H9 (cell line): ENCODE measurements at regions not wholly inside any gene's neighbourhood (a gene's known extent, or its start where the extent isn't known, plus 50 kb on each side); places are given as distances from the start of the nearest gene placed in this dataset.

ENCODE experiments used
- DNase-seq: peaks from one replicate; pipeline ENCODE4 v3.0.0-alpha.2; 2017
- H2AFZ ChIP-seq: one replicate; pipeline ENCODE4 v1.6.1; 2013; ENCODE audit warnings: mild to moderate bottlenecking, low read length, control low read depth, moderate library complexity
- H2AK5ac ChIP-seq: 2 replicates; pipeline ENCODE4 v1.6.1; 2013; ENCODE audit warnings: low read length, control low read depth, mixed read lengths; ENCODE audit not compliant: insufficient read length
- H2BK120ac ChIP-seq: one replicate; pipeline ENCODE4 v1.6.1; 2013; ENCODE audit warnings: low read depth, mild to moderate bottlenecking, low read length, control low read depth, inconsistent platforms; ENCODE audit not compliant: poor library complexity, severe bottlenecking
- H2BK12ac ChIP-seq: 2 replicates; pipeline ENCODE4 v1.6.1; 2013; ENCODE audit warnings: low read length, control low read depth, mixed read lengths, low read depth; ENCODE audit not compliant: insufficient read length
- H2BK15ac ChIP-seq: 2 replicates; pipeline ENCODE4 v1.6.1; 2013; ENCODE audit warnings: low read depth, low read length, control low read depth
- H2BK20ac ChIP-seq: one replicate; pipeline ENCODE4 v1.6.1; 2013; ENCODE audit warnings: low read depth, mild to moderate bottlenecking, low read length, control low read depth, inconsistent platforms; ENCODE audit not compliant: poor library complexity, severe bottlenecking
- H2BK5ac ChIP-seq: 2 replicates; pipeline ENCODE4 v1.6.1; 2013; ENCODE audit warnings: low read length, control low read depth, mixed read lengths; ENCODE audit not compliant: insufficient read length
- H3K14ac ChIP-seq: 2 replicates; pipeline ENCODE4 v1.6.1; 2013; ENCODE audit warnings: low read length, control low read depth; ENCODE audit not compliant: insufficient read depth
- H3K18ac ChIP-seq: 2 replicates; pipeline ENCODE4 v1.6.1; 2013; ENCODE audit warnings: low read depth, mild to moderate bottlenecking, mixed read lengths, low read length, control low read depth; ENCODE audit not compliant: insufficient read length
- H3K23ac ChIP-seq: 2 replicates; pipeline ENCODE4 v1.6.1; 2013; ENCODE audit warnings: low read length, control low read depth, mixed read lengths, low read depth; ENCODE audit not compliant: insufficient read length
- H3K23me2 ChIP-seq: 2 replicates; pipeline ENCODE4 v1.6.1; 2013; ENCODE audit warnings: low read depth, mild to moderate bottlenecking, mixed read lengths, low read length, control low read depth; ENCODE audit not compliant: insufficient read length, poor library complexity, severe bottlenecking
- H3K27ac ChIP-seq: 2 replicates; pipeline ENCODE4 v1.5.1; 2013; ENCODE audit warnings: low read length, control low read depth, mixed read lengths, low read depth; ENCODE audit not compliant: insufficient read length
- H3K27me3 ChIP-seq: 2 replicates; pipeline ENCODE4 v1.6.1; 2013; ENCODE audit warnings: low read length, control low read depth, inconsistent platforms; ENCODE audit not compliant: insufficient read depth
- H3K4ac ChIP-seq: 2 replicates; pipeline ENCODE4 v1.6.1; 2013; ENCODE audit warnings: low read depth, mild to moderate bottlenecking, control low read depth, inconsistent platforms, low read length, moderate library complexity
- H3K4me1 ChIP-seq: 2 replicates; pipeline ENCODE4 v1.6.1; 2013; ENCODE audit warnings: low read length, control low read depth, inconsistent platforms; ENCODE audit not compliant: insufficient read depth
- H3K4me2 ChIP-seq: 2 replicates; pipeline ENCODE4 v1.6.1; 2013; ENCODE audit warnings: low read length, control low read depth, mixed read lengths; ENCODE audit not compliant: insufficient read length, insufficient read depth
- H3K56ac ChIP-seq: 2 replicates; pipeline ENCODE4 v1.6.1; 2013; ENCODE audit warnings: low read depth, mild to moderate bottlenecking, mixed read lengths, low read length, control low read depth; ENCODE audit not compliant: insufficient read length
- H3K79me1 ChIP-seq: 2 replicates; pipeline ENCODE4 v1.6.1; 2013; ENCODE audit warnings: low read depth, mild to moderate bottlenecking, moderate library complexity, low read length, control low read depth, inconsistent platforms; ENCODE audit not compliant: insufficient read depth, poor library complexity, severe bottlenecking
- H3K79me2 ChIP-seq: 2 replicates; pipeline ENCODE4 v1.6.1; 2013; ENCODE audit warnings: low read length, control low read depth, inconsistent platforms; ENCODE audit not compliant: insufficient read depth
- H3K9ac ChIP-seq: 2 replicates; pipeline ENCODE4 v1.6.1; 2013; ENCODE audit warnings: low read length, control low read depth, mixed read lengths; ENCODE audit not compliant: insufficient read length; ENCODE audit errors: extremely low read depth
- H3K9me3 ChIP-seq: one replicate; pipeline ENCODE4 v1.6.1; 2013; ENCODE audit warnings: low read depth, low read length, inconsistent platforms; ENCODE audit not compliant: control insufficient read depth
- H3T11ph ChIP-seq: one replicate; pipeline ENCODE4 v1.6.1; 2013; ENCODE audit warnings: mild to moderate bottlenecking, low read length, control low read depth, inconsistent platforms
- H4K20me1 ChIP-seq: one replicate; pipeline ENCODE4 v1.6.1; 2013; ENCODE audit not compliant: control insufficient read depth, insufficient read length, insufficient read depth
- H4K5ac ChIP-seq: 2 replicates; pipeline ENCODE4 v1.6.1; 2013; ENCODE audit warnings: low read depth, mild to moderate bottlenecking, mixed read lengths, low read length, control low read depth; ENCODE audit not compliant: insufficient read length
- H4K8ac ChIP-seq: replicated peaks from 2 replicates; pipeline ENCODE4 v1.6.1; 2013; ENCODE audit warnings: low read length, control low read depth, mixed read lengths, low read depth; ENCODE audit not compliant: insufficient read length
- H4K91ac ChIP-seq: 2 replicates; pipeline ENCODE4 v1.6.1; 2013; ENCODE audit warnings: low read depth, mild to moderate bottlenecking, moderate library complexity, mixed read lengths, low read length, control low read depth; ENCODE audit not compliant: insufficient read length
- H3K27ac Mint-ChIP-seq, 3 experiments: 2 replicates in 2 of 3; 3 replicates in 1 of 3; pipeline ENCODE4 v1.8.0; 2020 to 2021; ENCODE audit warnings: mixed read lengths in 3 of 3, mild to moderate bottlenecking in 1 of 3, moderate library complexity in 1 of 3
- H3K27me3 Mint-ChIP-seq: 2 replicates; pipeline ENCODE4 v1.8.0; 2021; ENCODE audit warnings: low read depth, mild to moderate bottlenecking, moderate library complexity, mixed read lengths
- H3K36me3 Mint-ChIP-seq, 3 experiments: 2 replicates in 2 of 3; 3 replicates in 1 of 3; pipeline ENCODE4 v1.8.0; 2020 to 2021; ENCODE audit warnings: low read depth in 3 of 3, mixed read lengths in 3 of 3; ENCODE audit not compliant: insufficient read depth in 1 of 3
- H3K4me1 Mint-ChIP-seq, 2 experiments: 2 replicates each; pipeline ENCODE4 v1.8.0; 2020; ENCODE audit warnings: mixed read lengths in 2 of 2
- H3K4me3 Mint-ChIP-seq, 2 experiments: 2 replicates in 1 of 2; 3 replicates in 1 of 2; pipeline ENCODE4 v1.8.0; 2020 to 2021; ENCODE audit warnings: mild to moderate bottlenecking in 2 of 2, mixed read lengths in 2 of 2, moderate library complexity in 1 of 2
- H3K9me3 Mint-ChIP-seq, 2 experiments: 2 replicates in 1 of 2; 3 replicates in 1 of 2; pipeline ENCODE4 v1.8.0; 2020; ENCODE audit warnings: mild to moderate bottlenecking in 2 of 2, mixed read lengths in 2 of 2, moderate library complexity in 1 of 2
- CTCF ChIP-seq: fragments of 200-600 bp; sonication (generic); conservative IDR thresholded peaks from 3 replicates; pipeline ENCODE4 v1.8.0; 2021; ENCODE audit warnings: antibody characterized with exemption, mild to moderate bottlenecking
- WGBS: extraction: QIAGEN DNeasy Blood & Tissue Kit; methylation state at CpG from one replicate; pipeline ENCODE4 v1.1.7; 2013; ENCODE audit warnings: missing lambda C conversion rate, low lambda C conversion rate, mixed read lengths; ENCODE audit not compliant: insufficient read length; ENCODE audit errors: extremely low coverage; 5-methylcytosine and 5-hydroxymethylcytosine counted together

- Histone ChIP-seq H2BK12ac (no peak overlapping the region), H3K23me2 (no peaks in the 10 kb centered on the region), H2AK5ac (no peak overlapping the region), H4K5ac (no peak overlapping the region), H2BK15ac (no peak overlapping the region), H3K14ac (no peak overlapping the region), H3K23ac (no peak overlapping the region), H3K79me1 (no peaks in the 10 kb centered on the region), H3K9ac (no peak overlapping the region), H4K91ac (no peak overlapping the region), H2BK120ac (no peak overlapping the region), H2BK5ac (no peak overlapping the region), H2AFZ (no peak overlapping the region), H3K4ac (no peak overlapping the region), H3K27me3 (no peaks in the 10 kb centered on the region), H3K4me2 (no peak overlapping the region), H3T11ph (no peak overlapping the region), H3K79me2 (no peaks in the 10 kb centered on the region), H4K8ac (no peak overlapping the region), H3K9me3 (no peaks in the 10 kb centered on the region), H3K4me1 (no peaks in the 10 kb centered on the region), H2BK20ac (no peak overlapping the region), H3K18ac (no peak overlapping the region), H3K27ac (no peak overlapping the region), H4K20me1 (no peaks in the 10 kb centered on the region), H3K56ac (no peak overlapping the region)
- Mint-ChIP-seq H3K27me3 (peaks cover 25% of the 10 kb centered on the region), H3K27ac (no peak overlapping the region), H3K9me3 (no peaks in the 10 kb centered on the region), H3K4me3 (no peak overlapping the region), H3K36me3 (no peaks in the 10 kb centered on the region), H3K4me1 (no peaks in the 10 kb centered on the region; a peak in 1 of 4 replicates)
- no peak for TF ChIP-seq CTCF
- WGBS, result no CpG with 5 or more reads among the region's 6 CpGs
- no peak for DNase-seq
These were observed 135.6 kb upstream of the IRX4 start for GRCh38 chr5:2018390-2018724.
